ENCODE measurements at regions not wholly inside any gene's neighbourhood (a gene's known extent, or its start where the extent isn't known, plus 50 kb on each side); places are given as distances from the start of the nearest gene placed in this dataset.
"Not testable (repeated sequence)": the region's sequence is repeated elsewhere in the genome, so short reads cannot be mapped to it uniquely, and the experiment has no call there.

DNA sequence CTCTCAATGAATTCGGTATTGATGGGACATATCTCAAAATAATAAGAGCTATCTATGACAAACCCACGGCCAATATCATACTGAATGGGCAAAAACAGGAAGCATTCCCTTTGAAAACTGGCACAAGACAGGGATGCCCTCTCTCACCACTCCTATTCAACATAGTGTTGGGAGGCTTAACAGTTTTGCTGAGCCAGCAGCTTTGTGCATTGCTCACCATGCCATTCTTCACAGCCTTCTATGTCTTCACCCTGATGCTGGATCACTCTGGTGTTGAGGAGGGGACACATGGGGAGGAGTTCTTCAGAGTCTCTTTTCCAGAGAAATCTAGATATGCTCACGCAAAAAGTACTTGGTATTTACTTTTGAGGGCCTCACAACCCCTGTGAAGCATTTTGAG is 281.7 kb downstream of the TAFA4 start:
- POLR2A ChIA-PET; H3K4me1 ChIP-seq; H3K4me3 ChIP-seq; H3K27ac ChIP-seq; ATAC-seq; DNase-seq (ENCODE audit: low read depth in 1 of 2, low spot score in 1 of 2); H3K4me2 ChIP-seq; FAIRE-seq; CTCF ChIA-PET; H3K9me3 ChIP-seq: not testable (repeated sequence)
- TF ChIP-seq MAFK (IDR thresholded peaks at IDR 0.05; ENCODE audit: partially characterized antibody): peak; percentile 68
- WGBS (ENCODE audit: missing lambda C conversion rate): 2% methylated on average over 3 of the region's 3 CpGs

DNA sequence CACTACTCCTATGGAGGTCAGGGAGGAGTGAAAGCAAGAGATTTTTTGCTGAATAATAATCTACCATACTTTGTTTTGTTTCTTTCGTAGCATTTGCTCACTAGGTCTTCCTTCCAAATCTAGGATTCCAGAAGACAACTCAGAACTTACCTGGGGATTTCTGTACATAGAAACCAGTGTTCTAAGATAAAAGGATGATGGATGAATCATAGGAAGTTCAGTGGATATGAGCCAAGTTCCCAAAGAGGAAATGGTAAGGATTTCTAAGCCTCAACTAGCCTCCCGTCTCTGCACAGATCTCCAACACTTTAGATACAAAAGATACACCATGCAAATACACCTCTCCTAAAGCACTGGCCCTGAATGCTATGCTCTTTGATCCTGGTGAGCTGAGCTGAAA is 283.9 kb downstream of the TAFA4 start:
- no peak overlapping the region for H3K4me2 ChIP-seq

DNA sequence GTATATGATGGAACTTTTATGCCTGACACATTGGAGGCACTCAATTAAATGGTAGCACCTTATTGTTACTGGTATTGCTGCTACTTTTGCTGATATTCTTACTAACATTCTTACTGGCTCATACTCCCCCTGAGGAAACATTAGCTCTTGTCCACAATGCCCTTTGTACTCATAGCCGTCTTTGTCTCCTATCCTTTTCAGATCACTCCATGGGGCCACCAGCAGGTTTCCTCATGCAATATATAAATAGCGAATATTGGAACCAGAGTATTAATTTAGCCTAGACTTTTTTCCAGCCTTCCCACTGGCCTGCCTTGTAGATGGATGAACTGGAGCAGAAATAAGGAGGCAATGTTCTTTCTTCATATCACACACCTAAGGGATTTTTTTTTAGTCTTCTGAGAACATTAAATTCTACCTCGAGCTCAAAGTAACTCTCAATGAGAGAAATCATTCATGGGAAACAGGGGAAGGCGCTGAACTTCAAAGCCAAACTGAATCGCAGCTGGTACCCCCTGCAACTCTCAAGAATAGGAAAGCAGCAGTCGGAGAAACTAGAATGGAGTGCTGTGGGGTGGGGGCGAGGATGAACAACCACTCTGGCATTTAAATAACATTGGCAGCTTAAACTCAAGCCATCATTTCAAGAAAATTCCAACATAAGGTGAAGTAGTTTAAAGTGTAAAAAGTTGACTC is 300.3 kb downstream of the TAFA4 start:
- Histone ChIP-seq H3K4me1 (no peaks in the 10 kb centered on the region), H3K4me2 (no peak overlapping the region), H3K27ac (no peak overlapping the region), H3K4me3 (no peak overlapping the region), H3K9me3 (no peaks in the 10 kb centered on the region)
- WGBS (ENCODE audit: missing lambda C conversion rate): 8% methylated on average over 7 of the region's 7 CpGs
- no peak for TF ChIP-seq SREBF2 (IDR thresholded peaks at IDR 0.05)
- TF ChIP-seq FOSL2 (IDR thresholded peaks at IDR 0.05): no peak
- no peak for TF ChIP-seq FOSL2 (CRISPR knock-in tag; IDR thresholded peaks at IDR 0.05)
- TF ChIP-seq, protein P1, sequence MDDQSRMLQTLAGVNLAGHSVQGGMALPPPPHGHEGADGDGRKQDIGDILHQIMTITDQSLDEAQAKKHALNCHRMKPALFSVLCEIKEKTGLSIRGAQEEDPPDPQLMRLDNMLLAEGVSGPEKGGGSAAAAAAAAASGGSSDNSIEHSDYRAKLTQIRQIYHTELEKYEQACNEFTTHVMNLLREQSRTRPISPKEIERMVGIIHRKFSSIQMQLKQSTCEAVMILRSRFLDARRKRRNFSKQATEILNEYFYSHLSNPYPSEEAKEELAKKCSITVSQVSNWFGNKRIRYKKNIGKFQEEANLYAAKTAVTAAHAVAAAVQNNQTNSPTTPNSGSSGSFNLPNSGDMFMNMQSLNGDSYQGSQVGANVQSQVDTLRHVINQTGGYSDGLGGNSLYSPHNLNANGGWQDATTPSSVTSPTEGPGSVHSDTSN (IDR thresholded peaks at IDR 0.05): no peak
- TF ChIP-seq, protein P2, sequence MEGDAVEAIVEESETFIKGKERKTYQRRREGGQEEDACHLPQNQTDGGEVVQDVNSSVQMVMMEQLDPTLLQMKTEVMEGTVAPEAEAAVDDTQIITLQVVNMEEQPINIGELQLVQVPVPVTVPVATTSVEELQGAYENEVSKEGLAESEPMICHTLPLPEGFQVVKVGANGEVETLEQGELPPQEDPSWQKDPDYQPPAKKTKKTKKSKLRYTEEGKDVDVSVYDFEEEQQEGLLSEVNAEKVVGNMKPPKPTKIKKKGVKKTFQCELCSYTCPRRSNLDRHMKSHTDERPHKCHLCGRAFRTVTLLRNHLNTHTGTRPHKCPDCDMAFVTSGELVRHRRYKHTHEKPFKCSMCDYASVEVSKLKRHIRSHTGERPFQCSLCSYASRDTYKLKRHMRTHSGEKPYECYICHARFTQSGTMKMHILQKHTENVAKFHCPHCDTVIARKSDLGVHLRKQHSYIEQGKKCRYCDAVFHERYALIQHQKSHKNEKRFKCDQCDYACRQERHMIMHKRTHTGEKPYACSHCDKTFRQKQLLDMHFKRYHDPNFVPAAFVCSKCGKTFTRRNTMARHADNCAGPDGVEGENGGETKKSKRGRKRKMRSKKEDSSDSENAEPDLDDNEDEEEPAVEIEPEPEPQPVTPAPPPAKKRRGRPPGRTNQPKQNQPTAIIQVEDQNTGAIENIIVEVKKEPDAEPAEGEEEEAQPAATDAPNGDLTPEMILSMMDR (IDR thresholded peaks at IDR 0.05): no peak
- no peak for TF ChIP-seq ZSCAN20 (CRISPR knock-in tag; IDR thresholded peaks at IDR 0.05)
- TF ChIP-seq TP53 (CRISPR knock-in tag; IDR thresholded peaks at IDR 0.05): no peak
- TF ChIP-seq, protein P3, sequence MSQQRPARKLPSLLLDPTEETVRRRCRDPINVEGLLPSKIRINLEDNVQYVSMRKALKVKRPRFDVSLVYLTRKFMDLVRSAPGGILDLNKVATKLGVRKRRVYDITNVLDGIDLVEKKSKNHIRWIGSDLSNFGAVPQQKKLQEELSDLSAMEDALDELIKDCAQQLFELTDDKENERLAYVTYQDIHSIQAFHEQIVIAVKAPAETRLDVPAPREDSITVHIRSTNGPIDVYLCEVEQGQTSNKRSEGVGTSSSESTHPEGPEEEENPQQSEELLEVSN (IDR thresholded peaks at IDR 0.05; ENCODE audit: borderline replicate concordance, low read depth): no peak
- TF ChIP-seq ZNF302 (CRISPR knock-in tag; IDR thresholded peaks at IDR 0.05): no peak
- TF ChIP-seq CBX8 (IDR thresholded peaks at IDR 0.05): no peak
- TF ChIP-seq MAFK (IDR thresholded peaks at IDR 0.05; ENCODE audit: partially characterized antibody): no peak
- no peak for TF ChIP-seq CBX2 (IDR thresholded peaks at IDR 0.05; ENCODE audit: borderline replicate concordance, low read depth)
- TF ChIP-seq GATA3 (IDR thresholded peaks at IDR 0.05; ENCODE audit: borderline replicate concordance): no peak
- no peak for TF ChIP-seq KDM1A (IDR thresholded peaks at IDR 0.05; ENCODE audit: low read depth)
- TF ChIP-seq HOXA7 (CRISPR knock-in tag; IDR thresholded peaks at IDR 0.05): no peak
- no peak for TF ChIP-seq PHF8 (IDR thresholded peaks at IDR 0.05; ENCODE audit: borderline replicate concordance, low read depth)
- TF ChIP-seq ESRRA (IDR thresholded peaks at IDR 0.05; ENCODE audit: borderline replicate concordance, low read length): no peak
- TF ChIP-seq, protein P4, sequence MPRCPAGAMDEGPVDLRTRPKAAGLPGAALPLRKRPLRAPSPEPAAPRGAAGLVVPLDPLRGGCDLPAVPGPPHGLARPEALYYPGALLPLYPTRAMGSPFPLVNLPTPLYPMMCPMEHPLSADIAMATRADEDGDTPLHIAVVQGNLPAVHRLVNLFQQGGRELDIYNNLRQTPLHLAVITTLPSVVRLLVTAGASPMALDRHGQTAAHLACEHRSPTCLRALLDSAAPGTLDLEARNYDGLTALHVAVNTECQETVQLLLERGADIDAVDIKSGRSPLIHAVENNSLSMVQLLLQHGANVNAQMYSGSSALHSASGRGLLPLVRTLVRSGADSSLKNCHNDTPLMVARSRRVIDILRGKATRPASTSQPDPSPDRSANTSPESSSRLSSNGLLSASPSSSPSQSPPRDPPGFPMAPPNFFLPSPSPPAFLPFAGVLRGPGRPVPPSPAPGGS (IDR thresholded peaks at IDR 0.05): no peak
- CTCF ChIA-PET: no interaction called here
- no peak for ATAC-seq
- POLR2A ChIA-PET: no interaction called here
- no peak for DNase-seq (ENCODE audit: low read depth in 1 of 2, low spot score in 1 of 2)
- no peak for FAIRE-seq

More for the DNA sequence above, 283.9 kb downstream of the TAFA4 start:
- ChIA-PET POLR2A (no interaction called here), CTCF (interaction anchor here (0.5 kb wide), 1 partner anchor 77 kb away, joined by 3 read pairs; no protein-coding TSS in a partner anchor)
- H3K4me3 ChIP-seq: no peak overlapping the region
- 3% methylated on average over 2 of the region's 2 CpGs for WGBS (ENCODE audit: missing lambda C conversion rate)
- DNase-seq (ENCODE audit: low read depth in 1 of 2, low spot score in 1 of 2): no peak
- no peak for FAIRE-seq
- no peaks in the 10 kb centered on the region for H3K9me3 ChIP-seq
- H3K4me1 ChIP-seq: no peaks in the 10 kb centered on the region
- H3K27ac ChIP-seq: no peak overlapping the region
- no peak for ATAC-seq
- TF ChIP-seq POLR2A (IDR thresholded peaks at IDR 0.05; ENCODE audit: low read length) (no peak), HEYL (CRISPR knock-in tag; IDR thresholded peaks at IDR 0.05) (no peak), RCOR1 (IDR thresholded peaks at IDR 0.05; ENCODE audit: low read depth, low read length) (no peak), ZFP36 (IDR thresholded peaks at IDR 0.05; ENCODE audit: borderline replicate concordance, partially characterized antibody) (no peak), SREBF2 (IDR thresholded peaks at IDR 0.05) (no peak), CBX8 (IDR thresholded peaks at IDR 0.05) (no peak)

All from A549 (cell line).